H1 (cell line): ENCODE measurements at regions not wholly inside any gene's neighbourhood (a gene's known extent, or its start where the extent isn't known, plus 50 kb on each side); places are given as distances from the start of the nearest gene placed in this dataset.

Experiments
- CTCF ChIA-PET: fragments of 300-600 bp; sonication (Branson Sonifier 250); formaldehyde crosslinking; loops from one replicate; lab custom pipeline; 2021; ENCODE audit not compliant: partially characterized antibody; lab: Charles Lee
- POLR2A ChIA-PET: fragments of 300-600 bp; sonication (Branson Sonifier 250); formaldehyde crosslinking; loops from one replicate; lab custom pipeline; 2021; ENCODE audit warnings: inconsistent platforms; ENCODE audit not compliant: partially characterized antibody; lab: Charles Lee
- DNase-seq, 2 experiments: peaks; one replicate each; pipeline versions ENCODE4 v3.0.0 to v3.0.0-alpha.2; 2010 to 2022; ENCODE audit warnings: low spot score in 2 of 2, low read depth in 1 of 2, mixed read lengths in 1 of 2
- FAIRE-seq: peaks from 2 replicates; lab custom pipeline; 2011; peaks lifted over from hg19 to GRCh38; lab: Jason Lieb, UNC
- H2AFZ ChIP-seq: 2 replicates; pipeline ENCODE4 v1.8.1; 2012; ENCODE audit warnings: low read length, inconsistent platforms
- H2AK5ac ChIP-seq: 2 replicates; pipeline ENCODE4 v1.6.1; 2013; ENCODE audit warnings: low read depth, low read length
- H2BK120ac ChIP-seq: replicated peaks from 2 replicates; pipeline ENCODE3; 2013; ENCODE audit warnings: low read depth, low read length, inconsistent platforms
- H2BK12ac ChIP-seq: 2 replicates; pipeline ENCODE4 v1.6.1; 2013; ENCODE audit warnings: low read depth, low read length
- H2BK15ac ChIP-seq: 2 replicates; pipeline ENCODE4 v1.6.1; 2013; ENCODE audit warnings: low read length
- H2BK20ac ChIP-seq: 2 replicates; pipeline ENCODE4 v1.6.1; 2013; ENCODE audit warnings: low read length
- H2BK5ac ChIP-seq: 2 replicates; pipeline ENCODE4 v1.6.1; 2013; ENCODE audit warnings: low read depth, low read length
- H3K14ac ChIP-seq: 2 replicates; pipeline ENCODE4 v1.6.1; 2013; ENCODE audit warnings: inconsistent platforms; ENCODE audit not compliant: insufficient read length
- H3K18ac ChIP-seq: 2 replicates; pipeline ENCODE4 v1.6.1; 2013; ENCODE audit warnings: low read length; ENCODE audit errors: extremely low read depth
- H3K23ac ChIP-seq: 2 replicates; pipeline ENCODE4 v1.6.1; 2013; ENCODE audit warnings: inconsistent platforms; ENCODE audit not compliant: insufficient read length
- H3K23me2 ChIP-seq: 2 replicates; pipeline ENCODE4 v1.6.1; 2013; ENCODE audit warnings: low read depth, low read length
- H3K27ac ChIP-seq: 2 replicates; pipeline ENCODE4 v1.6.1; 2011; ENCODE audit warnings: low read depth, low read length, inconsistent platforms
- H3K27me3 ChIP-seq, 4 experiments: replicated peaks in 1 of 4; 1 replicate in 1 of 4; 2 replicates in 3 of 4; pipeline versions ENCODE4 v1.6.1 to v1.8.1; 2011 to 2013; ENCODE audit warnings: low read length in 3 of 4, mild to moderate bottlenecking in 3 of 4, inconsistent platforms in 2 of 4, mixed read lengths in 2 of 4, moderate library complexity in 1 of 4; ENCODE audit not compliant: control insufficient read depth in 3 of 4, insufficient read depth in 3 of 4; ENCODE audit errors: extremely low read depth in 1 of 4
- H3K36me3 ChIP-seq, 4 experiments: 2 replicates each; pipeline versions ENCODE4 v1.6.1 to v1.8.1; 2011 to 2013; ENCODE audit warnings: mild to moderate bottlenecking in 4 of 4, low read length in 3 of 4, moderate library complexity in 2 of 4, control low read depth in 1 of 4, inconsistent platforms in 1 of 4; ENCODE audit not compliant: insufficient read depth in 4 of 4, control insufficient read depth in 2 of 4
- H3K4ac ChIP-seq: replicated peaks from 2 replicates; pipeline ENCODE3; 2013; ENCODE audit warnings: low read length, low read depth, mixed read lengths, inconsistent platforms; ENCODE audit not compliant: insufficient read length
- H3K4me1 ChIP-seq, 4 experiments: replicated peaks in 1 of 4; 1 replicate in 1 of 4; 2 replicates in 3 of 4; pipeline versions ENCODE4 v1.6.1 to v1.8.1; 2011 to 2013; ENCODE audit warnings: low read length in 3 of 4, inconsistent platforms in 2 of 4, mixed read lengths in 1 of 4; ENCODE audit not compliant: insufficient read depth in 4 of 4, control insufficient read depth in 3 of 4
- H3K4me2 ChIP-seq, 2 experiments: 2 replicates each; pipeline versions ENCODE4 v1.6.1 to v1.8.1; 2011 to 2013; ENCODE audit warnings: low read depth in 2 of 2, low read length in 2 of 2, control low read depth in 1 of 2, inconsistent platforms in 1 of 2, mild to moderate bottlenecking in 1 of 2; ENCODE audit not compliant: insufficient read depth in 1 of 2
- H3K4me3 ChIP-seq, 4 experiments: fragments of 200-600, 300-600 bp in 1 of 4; sonication (generic), shearing (Covaris generic), sonication (Bioruptor Twin) in 1 of 4; 2 replicates each; pipeline versions ENCODE4 v1.5.1 to v1.8.1; 2011 to 2016; ENCODE audit warnings: low read length in 4 of 4, low read depth in 3 of 4, control low read depth in 2 of 4, inconsistent platforms in 2 of 4, mild to moderate bottlenecking in 2 of 4, mixed read lengths in 1 of 4, moderate library complexity in 1 of 4; ENCODE audit not compliant: insufficient read depth in 2 of 4; ENCODE audit errors: extremely low read depth in 1 of 4
- H3K56ac ChIP-seq: replicated peaks from 2 replicates; pipeline ENCODE3; 2013; ENCODE audit warnings: low read depth, mild to moderate bottlenecking, mixed read lengths, low read length, inconsistent platforms; ENCODE audit not compliant: insufficient read length
- H3K79me1 ChIP-seq: 2 replicates; pipeline ENCODE4 v1.6.1; 2013; ENCODE audit warnings: low read depth, low read length, control low read depth
- H3K79me2 ChIP-seq, 2 experiments: 2 replicates each; pipeline versions ENCODE4 v1.6.1 to v1.8.1; 2012 to 2013; ENCODE audit warnings: low read length in 2 of 2, mild to moderate bottlenecking in 2 of 2, inconsistent platforms in 1 of 2; ENCODE audit not compliant: insufficient read depth in 2 of 2, control insufficient read depth in 1 of 2
- H3K9ac ChIP-seq, 4 experiments: replicated peaks in 1 of 4; 1 replicate in 1 of 4; 2 replicates in 3 of 4; pipeline versions ENCODE4 v1.6.1 to v1.8.1; 2011 to 2013; ENCODE audit warnings: low read depth in 3 of 4, low read length in 3 of 4, control low read depth in 2 of 4, mild to moderate bottlenecking in 2 of 4, moderate library complexity in 2 of 4, inconsistent platforms in 1 of 4; ENCODE audit errors: extremely low read depth in 1 of 4
- H3K9me3 ChIP-seq, 2 experiments: 2 replicates each; pipeline versions ENCODE4 v1.6.1 to v1.8.1; 2012 to 2013; ENCODE audit warnings: mild to moderate bottlenecking in 2 of 2, moderate library complexity in 2 of 2, control low read depth in 1 of 2, inconsistent platforms in 1 of 2, low read depth in 1 of 2, low read length in 1 of 2, mixed read lengths in 1 of 2; ENCODE audit not compliant: insufficient read depth in 2 of 2
- H4K20me1 ChIP-seq, 2 experiments: replicated peaks in 1 of 2; 2 replicates each; pipeline versions ENCODE3 to v1.8.1; 2011 to 2013; ENCODE audit warnings: inconsistent platforms in 2 of 2, low read length in 2 of 2, mild to moderate bottlenecking in 1 of 2; ENCODE audit not compliant: insufficient read depth in 2 of 2, control insufficient read depth in 1 of 2
- H4K5ac ChIP-seq: 2 replicates; pipeline ENCODE4 v1.6.1; 2013; ENCODE audit warnings: low read length, low read depth, mixed read lengths, inconsistent platforms; ENCODE audit not compliant: insufficient read length
- H4K8ac ChIP-seq: 2 replicates; pipeline ENCODE4 v1.8.0; 2013; ENCODE audit warnings: mild to moderate bottlenecking, moderate library complexity, low read length, inconsistent platforms; ENCODE audit not compliant: insufficient read depth; ENCODE audit errors: extremely low read depth
- H4K91ac ChIP-seq: replicated peaks from 2 replicates; pipeline ENCODE3; 2013; ENCODE audit warnings: low read length, mixed read lengths, inconsistent platforms; ENCODE audit not compliant: insufficient read length
- BACH1 ChIP-seq: IDR thresholded peaks from 2 replicates; pipeline ENCODE4 v1.6.1; 2012; ENCODE audit warnings: low read length, improper control_type of control experiment
- CEBPB ChIP-seq: IDR thresholded peaks from 2 replicates; pipeline ENCODE4 v1.6.1; 2012; ENCODE audit warnings: low read depth, low read length
- HDAC2 ChIP-seq, 2 experiments: fragments of 300-600 bp in 1 of 2; sonication (generic) in 1 of 2; IDR thresholded peaks; 2 replicates each; pipeline ENCODE4 v1.6.1; 2011 to 2012; ENCODE audit warnings: low read depth in 2 of 2, low read length in 2 of 2, mild to moderate bottlenecking in 2 of 2, moderate library complexity in 2 of 2, borderline replicate concordance in 1 of 2, inconsistent platforms in 1 of 2
- SP4 ChIP-seq: IDR thresholded peaks from 2 replicates; pipeline ENCODE4 v1.6.1; 2012; ENCODE audit warnings: low read length, inconsistent platforms
- USF2 ChIP-seq: IDR thresholded peaks from 2 replicates; pipeline ENCODE4 v1.6.1; 2011; ENCODE audit warnings: low read length, improper control_type of control experiment
- WGBS, 2 experiments: shearing (Covaris generic) in 1 of 2; methylation state at CpG; one replicate each; pipeline versions ENCODE4 v1.1.6 to v1.1.7; 2013 to 2015; ENCODE audit warnings: low lambda C conversion rate in 2 of 2, mixed read lengths in 2 of 2, inconsistent platforms in 1 of 2, low coverage in 1 of 2, missing lambda C conversion rate in 1 of 2; ENCODE audit not compliant: insufficient replicate concordance in 2 of 2, insufficient coverage in 1 of 2, insufficient read length in 1 of 2; ENCODE audit errors: extremely low coverage in 1 of 2, missing lambda C conversion rate in 1 of 2; 5-methylcytosine and 5-hydroxymethylcytosine counted together
- TF ChIP-seq, protein P1 (sequence below): IDR thresholded peaks from 2 replicates; pipeline ENCODE4 v1.6.1; 2012; ENCODE audit warnings: low read length, inconsistent platforms

GRCh38 chr2:4972472-4972871 is 719.7 kb upstream of the SOX11 start:
- Histone ChIP-seq H3K79me2 (no peaks in the 10 kb centered on the region), H3K23ac (no peak overlapping the region), H3K4me3 (no peak overlapping the region), H2BK120ac (no peak overlapping the region), H4K8ac (no peak overlapping the region), H2AFZ (no peak overlapping the region), H4K91ac (no peak overlapping the region), H3K18ac (no peak overlapping the region), H4K5ac (no peak overlapping the region), H2BK20ac (no peak overlapping the region), H3K27ac (no peak overlapping the region), H2AK5ac (no peak overlapping the region), H3K56ac (no peak overlapping the region), H3K23me2 (peaks cover 11% of the 10 kb centered on the region; the same call in 1 of the 2 replicates), H3K27me3 (no peaks in the 10 kb centered on the region), H3K14ac (no peak overlapping the region), H4K20me1 (peaks cover 1 to 7% of the 10 kb centered on the region in 2 experiments), H3K79me1 (no peaks in the 10 kb centered on the region), H3K4me1 (no peaks in the 10 kb centered on the region), H3K4ac (no peak overlapping the region), H3K4me2 (no peak overlapping the region), H2BK12ac (no peak overlapping the region), H3K36me3 (no peaks in the 10 kb centered on the region), H3K9ac (no peak overlapping the region), H2BK15ac (no peak overlapping the region), H3K9me3 (no peaks in the 10 kb centered on the region), H2BK5ac (no peak overlapping the region)
- no peak for TF ChIP-seq USF2
- no peak for TF ChIP-seq SP4
- TF ChIP-seq BACH1, result no peak
- TF ChIP-seq, protein P1, sequence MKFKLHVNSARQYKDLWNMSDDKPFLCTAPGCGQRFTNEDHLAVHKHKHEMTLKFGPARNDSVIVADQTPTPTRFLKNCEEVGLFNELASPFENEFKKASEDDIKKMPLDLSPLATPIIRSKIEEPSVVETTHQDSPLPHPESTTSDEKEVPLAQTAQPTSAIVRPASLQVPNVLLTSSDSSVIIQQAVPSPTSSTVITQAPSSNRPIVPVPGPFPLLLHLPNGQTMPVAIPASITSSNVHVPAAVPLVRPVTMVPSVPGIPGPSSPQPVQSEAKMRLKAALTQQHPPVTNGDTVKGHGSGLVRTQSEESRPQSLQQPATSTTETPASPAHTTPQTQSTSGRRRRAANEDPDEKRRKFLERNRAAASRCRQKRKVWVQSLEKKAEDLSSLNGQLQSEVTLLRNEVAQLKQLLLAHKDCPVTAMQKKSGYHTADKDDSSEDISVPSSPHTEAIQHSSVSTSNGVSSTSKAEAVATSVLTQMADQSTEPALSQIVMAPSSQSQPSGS, result no peak
- no peak for TF ChIP-seq CEBPB
- no peak for TF ChIP-seq HDAC2 (IDR thresholded peaks at IDR 0.05; ENCODE audit: borderline replicate concordance in 1 of 2, low read depth in 2 of 2, low read length in 2 of 2)
- POLR2A ChIA-PET, result no interaction called here
- DNase-seq (no peak), FAIRE-seq (no peak)
- CTCF ChIA-PET, result no interaction called here
- 97% methylated on average over 5 of the region's 5 CpGs; no CpG with 5 or more reads in 1 of the 2 experiments for WGBS, 2 experiments
